Natural killer cell (primary cell): ENCODE measurements at regions not wholly inside any gene's neighbourhood (a gene's known extent, or its start where the extent isn't known, plus 50 kb on each side); places are given as distances from the start of the nearest gene placed in this dataset.

ENCODE experiments used
- ATAC-seq, 3 donors: fragments of 150-1000 bp in 2 of 3; fragments of 200-7000 bp in 1 of 3; cut with Tn5 transposase; 1 replicate in 1 of 3; 2 replicates in 2 of 3; pipeline ENCODE4 v1.10.0; 2021; ENCODE audit warnings: mild to moderate bottlenecking in 2 of 3, moderate library complexity in 2 of 3
- DNase-seq, 2 donors: peaks; one replicate each; pipeline versions ENCODE4 v3.0.0 to v3.0.0-alpha.2; 2013 to 2021; ENCODE audit warnings: mixed read lengths in 1 of 2
- H3K27ac ChIP-seq: one replicate; pipeline ENCODE4 v1.5.1; 2013; ENCODE audit warnings: mild to moderate bottlenecking, low read length
- H3K27me3 ChIP-seq: one replicate; pipeline ENCODE4 v1.6.1; 2013; ENCODE audit warnings: low read length; ENCODE audit not compliant: control insufficient read depth, insufficient read depth
- H3K36me3 ChIP-seq: one replicate; pipeline ENCODE4 v1.6.1; 2013; ENCODE audit warnings: low read length; ENCODE audit not compliant: control insufficient read depth, insufficient read depth
- H3K4me1 ChIP-seq: one replicate; pipeline ENCODE4 v1.6.1; 2013; ENCODE audit warnings: low read length; ENCODE audit not compliant: control insufficient read depth, insufficient read depth
- H3K4me3 ChIP-seq: one replicate; pipeline ENCODE4 v1.5.1; 2013; ENCODE audit warnings: low read length
- H3K9me3 ChIP-seq: one replicate; pipeline ENCODE4 v1.6.1; 2013; ENCODE audit warnings: low read length; ENCODE audit not compliant: control insufficient read depth, insufficient read depth
- H3K27ac Mint-ChIP-seq, 2 donors: one replicate each; pipeline ENCODE4 v1.8.0; 2022; ENCODE audit warnings: mild to moderate bottlenecking in 2 of 2, mixed read lengths in 2 of 2, moderate library complexity in 1 of 2
- H3K27me3 Mint-ChIP-seq, 2 donors: one replicate each; pipeline ENCODE4 v1.8.0; 2022; ENCODE audit warnings: low read depth in 2 of 2, mixed read lengths in 2 of 2
- H3K36me3 Mint-ChIP-seq: one replicate; pipeline ENCODE4 v1.8.0; 2022; ENCODE audit warnings: mixed read lengths
- H3K4me1 Mint-ChIP-seq, 2 donors: one replicate each; pipeline ENCODE4 v1.8.0; 2022; ENCODE audit warnings: mixed read lengths in 2 of 2
- H3K4me3 Mint-ChIP-seq: one replicate; pipeline ENCODE4 v1.8.0; 2022; ENCODE audit warnings: mild to moderate bottlenecking, moderate library complexity, mixed read lengths
- H3K9me3 Mint-ChIP-seq, 2 donors: one replicate each; pipeline ENCODE4 v1.8.0; 2022; ENCODE audit warnings: mixed read lengths in 2 of 2
- CTCF ChIP-seq: fragments of 200-600 bp; IDR thresholded peaks from one replicate; pipeline ENCODE4 v1.8.0; 2022; ENCODE audit warnings: antibody characterized with exemption
- WGBS: methylation state at CpG from one replicate; pipeline ENCODE4 v1.1.7; 2013; ENCODE audit warnings: missing lambda C conversion rate; ENCODE audit not compliant: insufficient coverage; 5-methylcytosine and 5-hydroxymethylcytosine counted together
- intact Hi-C: fragments of 100-400 bp; cut with micrococcal nuclease; formaldehyde crosslinking; loops from one replicate; pipeline ENCODE4 v1.14.2; 2022

DNA sequence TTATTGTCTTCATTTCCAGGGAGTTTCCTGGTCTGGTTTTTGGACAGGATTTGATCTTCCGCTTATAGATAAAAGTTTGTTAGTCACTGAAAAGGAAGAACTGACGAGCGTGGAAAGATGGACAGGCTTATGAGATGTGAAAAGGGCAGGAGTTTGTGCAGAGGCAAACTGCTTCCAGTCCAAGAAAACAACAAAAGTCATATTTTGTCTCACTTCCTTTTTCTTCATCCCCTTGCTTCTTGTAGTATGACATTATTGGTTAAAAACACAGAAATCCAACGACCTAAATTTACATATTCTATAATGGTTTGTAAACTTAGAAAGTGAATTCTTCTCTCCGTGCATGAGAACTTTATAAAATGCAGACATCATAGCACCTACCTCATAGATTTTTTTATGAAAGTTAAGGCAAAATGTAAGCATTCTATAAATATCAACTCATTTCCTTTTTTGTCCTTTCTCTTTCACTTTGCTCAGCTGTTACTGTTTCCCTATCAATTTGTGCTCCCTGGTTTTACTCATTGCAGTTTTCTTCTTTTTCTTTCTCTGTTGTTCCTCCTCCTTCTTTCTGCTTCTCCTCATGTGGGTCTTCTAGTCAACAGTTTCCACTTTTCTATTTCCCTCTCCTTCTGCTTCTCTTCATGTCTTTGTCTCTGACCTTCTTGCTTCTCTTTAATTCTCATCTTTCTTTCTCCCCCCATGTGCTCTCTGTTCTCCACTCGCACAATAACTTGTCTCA, 370.2 kb downstream of the ARL4A start:
- Histone ChIP-seq H3K4me1 (no peaks in the 10 kb centered on the region), H3K9me3 (no peaks in the 10 kb centered on the region), H3K36me3 (no peaks in the 10 kb centered on the region), H3K27me3 (no peaks in the 10 kb centered on the region), H3K4me3 (peak overlapping the region; percentile 19), H3K27ac (peak overlapping the region; percentile 61)
- Mint-ChIP-seq H3K27me3 (no peaks in the 10 kb centered on the region), H3K9me3 (no peaks in the 10 kb centered on the region), H3K36me3 (no peaks in the 10 kb centered on the region), H3K27ac (peak overlapping the region in 1 of 2 donors; percentile 26), H3K4me1 (peaks cover 10 to 11% of the 10 kb centered on the region in 2 donors), H3K4me3 (peak overlapping the region; percentile 18)
- DNase-seq (no peak), ATAC-seq (no peak)
- intact Hi-C loops = no loop called here
- no peak for TF ChIP-seq CTCF
- 89% methylated on average over 4 of the region's 6 CpGs for WGBS

GRCh38 chr7:13060173-13060572, 372.7 kb downstream of the ARL4A start:
- H3K4me3 ChIP-seq = no peak overlapping the region
- no peaks in the 10 kb centered on the region for H3K4me1 ChIP-seq
- no peaks in the 10 kb centered on the region for H3K36me3 ChIP-seq
- H3K9me3 ChIP-seq = no peaks in the 10 kb centered on the region
- H3K27me3 ChIP-seq = no peaks in the 10 kb centered on the region
- Mint-ChIP-seq H3K27ac (no peak overlapping the region), H3K27me3 (no peaks in the 10 kb centered on the region), H3K9me3 (no peaks in the 10 kb centered on the region), H3K4me3 (no peak overlapping the region), H3K36me3 (no peaks in the 10 kb centered on the region), H3K4me1 (peaks cover 10 to 11% of the 10 kb centered on the region in 2 donors)
- WGBS = 100% methylated on average over 1 of the region's 2 CpGs
- intact Hi-C loops = no loop called here
- ATAC-seq (no peak), DNase-seq (no peak)
- no peak overlapping the region for H3K27ac ChIP-seq
- TF ChIP-seq CTCF = no peak

- intact Hi-C loops = no loop called here
- H3K27ac ChIP-seq = no peak overlapping the region
- no peak overlapping the region for H3K4me3 Mint-ChIP-seq
- DNase-seq = no peak
- H3K9me3 ChIP-seq = no peaks in the 10 kb centered on the region
- no peak for ATAC-seq
- WGBS = no CpG with 5 or more reads among the region's 4 CpGs
- no peaks in the 10 kb centered on the region for H3K36me3 ChIP-seq
- H3K27ac Mint-ChIP-seq = no peak overlapping the region
- H3K4me1 Mint-ChIP-seq = peaks cover 10 to 11% of the 10 kb centered on the region in 2 donors
- no peak overlapping the region for H3K4me3 ChIP-seq
- H3K36me3 Mint-ChIP-seq = no peaks in the 10 kb centered on the region
- no peaks in the 10 kb centered on the region for H3K4me1 ChIP-seq
- no peak for TF ChIP-seq CTCF
- no peaks in the 10 kb centered on the region for H3K27me3 Mint-ChIP-seq
- H3K27me3 ChIP-seq = no peaks in the 10 kb centered on the region
- no peaks in the 10 kb centered on the region for H3K9me3 Mint-ChIP-seq
Observed at GRCh38 chr7:13061115-13061514, 373.7 kb downstream of the ARL4A start.

GRCh38 chr7:13062631-13063030, 375.2 kb downstream of the ARL4A start:
- H3K36me3 Mint-ChIP-seq = no peaks in the 10 kb centered on the region
- TF ChIP-seq CTCF = no peak
- no peak for ATAC-seq
- no peak overlapping the region for H3K4me3 ChIP-seq
- intact Hi-C loops = no loop called here
- H3K36me3 ChIP-seq = no peaks in the 10 kb centered on the region
- H3K9me3 Mint-ChIP-seq = no peaks in the 10 kb centered on the region
- H3K27ac ChIP-seq = no peak overlapping the region
- H3K4me1 ChIP-seq = no peaks in the 10 kb centered on the region
- no peaks in the 10 kb centered on the region for H3K9me3 ChIP-seq
- 96% methylated on average over 4 of the region's 4 CpGs for WGBS
- no peaks in the 10 kb centered on the region for H3K27me3 Mint-ChIP-seq
- H3K27ac Mint-ChIP-seq = no peak overlapping the region
- H3K4me3 Mint-ChIP-seq = no peak overlapping the region
- H3K4me1 Mint-ChIP-seq = peaks cover 5 to 6% of the 10 kb centered on the region in 2 donors
- H3K27me3 ChIP-seq = no peaks in the 10 kb centered on the region
- no peak for DNase-seq
